SK-N-SH (cell line): ENCODE measurements at regions not wholly inside any gene's neighbourhood (a gene's known extent, or its start where the extent isn't known, plus 50 kb on each side); places are given as distances from the start of the nearest gene placed in this dataset.

Experiments used
- CTCF ChIA-PET: fragments of 300-600, 350-600 bp; formaldehyde crosslinking; extraction: SDS; loops from one replicate; lab custom pipeline; 2021; lab: Yijun Ruan, JAX
- POLR2A ChIA-PET: fragments of 350-600 bp; sonication (Branson Sonifier 250); formaldehyde crosslinking; extraction: SDS; loops from one replicate; lab custom pipeline; 2020; ENCODE audit warnings: antibody characterized with exemption, inconsistent platforms; lab: Yijun Ruan, JAX
- DNase-seq: peaks from one replicate; pipeline ENCODE4 v3.0.0; 2012
- H2AFZ ChIP-seq: fragments of 200-600 bp; sonication (generic); 2 replicates; pipeline ENCODE4 v1.8.1; 2016; ENCODE audit warnings: antibody characterized with exemption, mild to moderate bottlenecking, low read depth
- H3F3A ChIP-seq: fragments of 200-600 bp; sonication (generic); replicated peaks from 2 replicates; pipeline ENCODE3; 2016; ENCODE audit warnings: antibody characterized with exemption, mild to moderate bottlenecking; ENCODE audit not compliant: insufficient read depth
- H3K27ac ChIP-seq, 2 experiments: fragments of 200-500 bp in 1 of 2; fragments of 200-600 bp in 1 of 2; sonication (Bioruptor generic) in 1 of 2; sonication (generic), shearing (Covaris generic) in 1 of 2; 2 replicates each; pipeline versions ENCODE4 v1.5.1 to v1.6.1; 2014 to 2016; ENCODE audit warnings: low read depth in 2 of 2, inconsistent platforms in 1 of 2, low read length in 1 of 2, mild to moderate bottlenecking in 1 of 2, mixed read lengths in 1 of 2
- H3K27me3 ChIP-seq: fragments of 200-600 bp; sonication (generic), shearing (Covaris generic); 2 replicates; pipeline ENCODE4 v1.6.1; 2016; ENCODE audit warnings: mixed run types; ENCODE audit not compliant: insufficient read depth
- H3K36me3 ChIP-seq, 2 experiments: fragments of 200-500 bp in 1 of 2; fragments of 200-600 bp in 1 of 2; sonication (Bioruptor generic) in 1 of 2; sonication (generic) in 1 of 2; replicated peaks in 1 of 2; 2 replicates each; pipeline versions ENCODE3 to v1.5.1; 2014 to 2016; ENCODE audit warnings: low read length in 1 of 2, mild to moderate bottlenecking in 1 of 2; ENCODE audit not compliant: insufficient read depth in 2 of 2, control insufficient read depth in 1 of 2
- H3K4me1 ChIP-seq, 2 experiments: fragments of 200-500 bp in 1 of 2; fragments of 200-600 bp in 1 of 2; sonication (Bioruptor generic) in 1 of 2; sonication (generic), shearing (Covaris generic) in 1 of 2; 2 replicates each; pipeline versions ENCODE4 v1.5.1 to v1.6.1; 2014 to 2016; ENCODE audit warnings: low read depth in 1 of 2, low read length in 1 of 2, mixed run types in 1 of 2; ENCODE audit not compliant: insufficient read depth in 2 of 2, control insufficient read depth in 1 of 2
- H3K4me2 ChIP-seq: fragments of 200-600 bp; sonication (generic), shearing (Covaris generic); 2 replicates; pipeline ENCODE4 v1.6.1; 2017; ENCODE audit warnings: mixed run types
- H3K4me3 ChIP-seq, 2 experiments: fragments of 200-500 bp in 1 of 2; fragments of 200-600 bp in 1 of 2; sonication (Bioruptor generic) in 1 of 2; sonication (generic), shearing (Covaris generic) in 1 of 2; 2 replicates each; pipeline versions ENCODE4 v1.5.1 to v1.8.1; 2014 to 2016; ENCODE audit warnings: low read depth in 2 of 2, inconsistent platforms in 1 of 2, low read length in 1 of 2, mild to moderate bottlenecking in 1 of 2, mixed read lengths in 1 of 2, moderate library complexity in 1 of 2
- H3K79me2 ChIP-seq: fragments of 200-600 bp; sonication (generic); 2 replicates; pipeline ENCODE4 v1.8.1; 2017; ENCODE audit warnings: mild to moderate bottlenecking; ENCODE audit not compliant: insufficient read depth
- H3K9ac ChIP-seq: fragments of 200-600 bp; sonication (generic); 2 replicates; pipeline ENCODE4 v1.6.1; 2017; ENCODE audit warnings: mixed run types
- H3K9me2 ChIP-seq: fragments of 200-600 bp; sonication (generic); 2 replicates; pipeline ENCODE4 v1.6.1; 2017; ENCODE audit warnings: mixed run types
- H3K9me3 ChIP-seq: fragments of 200-600 bp; sonication (generic); 2 replicates; pipeline ENCODE4 v1.6.1; 2017; ENCODE audit warnings: mixed run types, mild to moderate bottlenecking, moderate library complexity
- H4K20me1 ChIP-seq: fragments of 200-600 bp; sonication (generic); 2 replicates; pipeline ENCODE4 v1.6.1; 2017; ENCODE audit warnings: mild to moderate bottlenecking, mixed run types; ENCODE audit not compliant: insufficient read depth
- CHD2 ChIP-seq: fragments of 150-350 bp; IDR thresholded peaks from 2 replicates; pipeline ENCODE4 v1.6.1; 2018; ENCODE audit warnings: low read length; ENCODE audit not compliant: partially characterized antibody
- CTCF ChIP-seq: fragments of 200-600 bp; sonication (generic); IDR thresholded peaks from 2 replicates; pipeline ENCODE4 v1.6.1; 2017; ENCODE audit warnings: antibody characterized with exemption, mild to moderate bottlenecking, moderate library complexity
- EP300 ChIP-seq, 2 experiments: IDR thresholded peaks; 2 replicates each; pipeline versions ENCODE4 v1.4.0 to v1.6.1; 2012; ENCODE audit warnings: borderline replicate concordance in 1 of 2, low read depth in 1 of 2, low read length in 1 of 2
- EZH2phosphoT487 ChIP-seq: fragments of 200-600 bp; sonication (generic); IDR thresholded peaks from 2 replicates; pipeline ENCODE4 v1.6.1; 2017; ENCODE audit warnings: low read depth, mixed run types, mild to moderate bottlenecking, antibody characterized with exemption, moderate library complexity, borderline replicate concordance
- FOXJ3 ChIP-seq: sonication (generic); formaldehyde crosslinking; IDR thresholded peaks from 2 replicates; pipeline ENCODE4 v1.5.1; 2020; ENCODE audit warnings: mild to moderate bottlenecking, missing genetic modification reagents
- FOXM1 ChIP-seq: IDR thresholded peaks from 2 replicates; pipeline ENCODE4 v1.4.0; 2012; ENCODE audit warnings: low read depth, mild to moderate bottlenecking
- IRF3 ChIP-seq: fragments of 150-350 bp; IDR thresholded peaks from 2 replicates; pipeline ENCODE4 v1.6.1; 2016; ENCODE audit warnings: mild to moderate bottlenecking, low read depth, low read length
- JUND ChIP-seq: IDR thresholded peaks from 2 replicates; pipeline ENCODE4 v1.4.0; 2012
- MAX ChIP-seq: IDR thresholded peaks from 2 replicates; pipeline ENCODE4 v1.4.0; 2012; ENCODE audit warnings: low read depth
- MXI1 ChIP-seq: IDR thresholded peaks from 2 replicates; pipeline ENCODE4 v1.6.1; 2012; ENCODE audit warnings: mild to moderate bottlenecking, low read depth, low read length, improper control_type of control experiment
- NRF1 ChIP-seq: IDR thresholded peaks from 2 replicates; pipeline ENCODE4 v1.6.1; 2012; ENCODE audit warnings: low read depth, mild to moderate bottlenecking, low read length
- POLR2AphosphoS5 ChIP-seq: IDR thresholded peaks from 2 replicates; pipeline ENCODE4 v1.6.1; 2012; ENCODE audit warnings: low read depth, low read length
- RCOR1 ChIP-seq: fragments of 150-350 bp; IDR thresholded peaks from 2 replicates; pipeline ENCODE4 v1.6.1; 2017; ENCODE audit warnings: antibody characterized with exemption, low read length
- REST ChIP-seq: IDR thresholded peaks from 2 replicates; pipeline ENCODE4 v1.6.1; 2012; ENCODE audit warnings: mild to moderate bottlenecking, low read depth, low read length, moderate library complexity
- RFX5 ChIP-seq: IDR thresholded peaks from 2 replicates; pipeline ENCODE4 v1.6.1; 2012; ENCODE audit warnings: mild to moderate bottlenecking, improper control_type of control experiment, low read length
- RXRA ChIP-seq: IDR thresholded peaks from 2 replicates; pipeline ENCODE4 v1.4.0; 2012; ENCODE audit warnings: low read depth, mild to moderate bottlenecking, borderline replicate concordance
- TAF1 ChIP-seq: IDR thresholded peaks from 2 replicates; pipeline ENCODE4 v1.6.1; 2012; ENCODE audit warnings: low read depth, mild to moderate bottlenecking, low read length, moderate library complexity, borderline replicate concordance
- TEAD4 ChIP-seq: IDR thresholded peaks from 2 replicates; pipeline ENCODE4 v1.4.0; 2012; ENCODE audit warnings: mild to moderate bottlenecking, borderline replicate concordance; ENCODE audit not compliant: insufficient read depth
- USF2 ChIP-seq: fragments of 150-350 bp; IDR thresholded peaks from 2 replicates; pipeline ENCODE4 v1.6.1; 2017; ENCODE audit warnings: antibody characterized with exemption, low read length, low read depth, borderline replicate concordance
- WGBS: methylation state at CpG from one replicate; pipeline ENCODE4 v1.1.6; 2017; ENCODE audit warnings: low lambda C conversion rate; 5-methylcytosine and 5-hydroxymethylcytosine counted together

- TF ChIP-seq REST = no peak
- TF ChIP-seq MAX = no peak
- TF ChIP-seq CTCF = no peak
- TF ChIP-seq FOXM1 = no peak
- no peak for TF ChIP-seq NRF1
- TF ChIP-seq IRF3 = no peak
- TF ChIP-seq CHD2 = no peak
- no peak for TF ChIP-seq JUND
- no peak for TF ChIP-seq RFX5
- TF ChIP-seq FOXJ3 (CRISPR knock-in tag) = no peak
- no peak for TF ChIP-seq TAF1
- no peak for TF ChIP-seq RXRA
- no peak for TF ChIP-seq EZH2phosphoT487
- TF ChIP-seq EP300 (IDR thresholded peaks at IDR 0.05; ENCODE audit: borderline replicate concordance in 1 of 2, low read depth in 1 of 2, low read length in 1 of 2) = no peak
Measured at GRCh38 chr6:139858429-139858828, 484.0 kb upstream of the CITED2 start (continued).

DNA sequence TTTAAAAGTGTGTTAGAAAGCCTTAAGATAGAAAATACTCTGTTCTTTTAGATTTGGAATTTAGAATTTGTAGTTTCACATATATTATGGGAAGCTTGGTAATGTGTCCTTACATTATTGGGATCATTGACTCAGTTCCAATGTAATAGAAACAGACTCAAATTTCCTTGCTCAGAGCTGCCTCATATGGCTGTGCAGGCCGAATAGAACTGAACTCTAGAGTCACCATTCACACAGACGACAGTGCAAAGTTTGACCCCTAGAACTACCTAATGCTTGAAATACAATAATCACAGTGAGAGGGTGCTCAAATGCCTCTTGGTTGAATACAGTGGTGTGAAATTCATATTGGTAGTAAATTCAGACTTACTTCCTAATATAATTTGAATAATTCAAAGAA lies 482.7 kb upstream of the CITED2 start:
- H3K4me2 ChIP-seq = no peak overlapping the region
- CTCF ChIA-PET = interaction anchor here (1.7 kb wide), 1 partner anchor 25 kb away, joined by 3 read pairs; no protein-coding TSS in a partner anchor
- TF ChIP-seq RCOR1 (no peak), MXI1 (no peak), USF2 (no peak), POLR2AphosphoS5 (no peak), TEAD4 (no peak), RFX5 (no peak)
- no peak overlapping the region for H3K27ac ChIP-seq
- no peaks in the 10 kb centered on the region for H3K79me2 ChIP-seq
- no peak overlapping the region for H3K9ac ChIP-seq
- no peak overlapping the region for H3K4me3 ChIP-seq
- no peaks in the 10 kb centered on the region for H3K27me3 ChIP-seq
- no peaks in the 10 kb centered on the region for H3K9me3 ChIP-seq
- H4K20me1 ChIP-seq = no peaks in the 10 kb centered on the region
- no peaks in the 10 kb centered on the region; a peak in 1 of 4 replicates for H3K4me1 ChIP-seq
- no peaks in the 10 kb centered on the region for H3F3A ChIP-seq
- no peak for DNase-seq
- H2AFZ ChIP-seq = no peak overlapping the region
- H3K9me2 ChIP-seq = no peaks in the 10 kb centered on the region
- H3K36me3 ChIP-seq = no peaks in the 10 kb centered on the region
- 100% methylated on average over 2 of the region's 2 CpGs for WGBS
- POLR2A ChIA-PET = no interaction called here
